ENCODE measurements at regions not wholly inside any gene's neighbourhood (a gene's known extent, or its start where the extent isn't known, plus 50 kb on each side); places are given as distances from the start of the nearest gene placed in this dataset.

DNA sequence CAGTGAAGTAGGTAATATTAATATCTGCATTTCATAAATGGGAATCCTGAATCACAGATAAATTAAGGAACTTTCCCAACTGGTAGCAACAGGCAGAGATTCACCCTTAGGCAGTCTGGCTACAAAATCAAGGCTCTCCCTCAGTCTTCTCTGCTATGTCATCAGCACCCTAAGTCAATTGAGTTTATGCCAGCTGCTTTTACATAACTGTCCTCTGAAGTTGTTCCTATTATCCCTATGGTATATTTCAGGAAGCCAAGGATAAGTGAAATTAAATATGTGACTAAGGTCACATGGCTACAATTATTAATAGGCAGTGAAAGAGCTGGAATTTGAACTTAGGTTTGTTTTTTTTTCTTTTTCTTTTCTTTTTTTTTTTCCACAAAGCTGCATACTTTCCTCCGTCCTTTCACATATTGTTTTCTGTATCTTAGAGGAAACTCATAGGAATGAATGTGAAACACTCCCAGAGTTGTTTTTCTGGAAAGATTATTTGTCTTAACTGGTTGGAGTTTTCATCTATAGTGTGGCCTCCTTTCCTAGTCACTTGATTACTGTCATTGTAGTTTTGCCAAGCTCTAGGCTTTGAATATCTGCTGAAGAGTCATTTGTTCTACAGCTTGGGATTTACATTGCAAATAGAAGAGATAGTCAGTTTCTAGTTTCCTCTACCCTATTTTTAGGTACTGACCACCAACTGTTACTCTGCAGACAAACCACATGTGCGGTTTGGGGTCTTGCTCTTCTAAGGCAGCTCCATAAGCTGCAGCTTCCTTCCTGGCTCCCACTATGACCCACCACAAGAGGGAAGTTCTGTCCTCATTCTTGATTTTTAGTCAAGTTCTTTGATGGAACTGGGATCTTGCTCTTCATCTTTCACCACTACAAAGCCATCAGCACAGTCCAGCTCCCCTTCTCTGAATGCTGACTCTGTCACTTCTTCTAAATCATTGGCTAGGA is 338.0 kb upstream of the KIAA1217 start:
- Histone ChIP-seq H3K9me3 (ENCODE audit: insufficient read depth, low read depth, low read length) (no peaks in the 10 kb centered on the region), H2AFZ (ENCODE audit: low read depth, low read length) (no peak overlapping the region), H3K36me3 (ENCODE audit: insufficient read depth, low read length) (no peaks in the 10 kb centered on the region), H3K4me3 (ENCODE audit: insufficient read depth, low read depth, low read length) (no peak overlapping the region), H4K20me1 (ENCODE audit: insufficient read depth, low read length) (no peaks in the 10 kb centered on the region), H3K9ac (ENCODE audit: low read length) (no peak overlapping the region), H3K4me1 (ENCODE audit: insufficient read depth, low read length) (no peaks in the 10 kb centered on the region), H3K27me3 (ENCODE audit: insufficient read depth, low read length) (no peaks in the 10 kb centered on the region), H3K27ac (ENCODE audit: low read depth, low read length) (no peak overlapping the region), H3K79me2 (ENCODE audit: insufficient read depth, low read length) (no peaks in the 10 kb centered on the region), H3K4me2 (ENCODE audit: low read length) (no peak overlapping the region)
- Mint-ChIP-seq H3K4me3 (ENCODE audit: unreplicated experiment) (no peak overlapping the region), H3K9me3 (ENCODE audit: unreplicated experiment) (no peaks in the 10 kb centered on the region), H3K36me3 (ENCODE audit: low read depth, unreplicated experiment) (no peaks in the 10 kb centered on the region), H3K27me3 (ENCODE audit: low read depth, unreplicated experiment) (no peaks in the 10 kb centered on the region), H3K4me1 (ENCODE audit: low read depth, unreplicated experiment) (no peaks in the 10 kb centered on the region), H3K27ac (ENCODE audit: unreplicated experiment) (no peak overlapping the region)
- TF ChIP-seq CTCF (IDR thresholded peaks at IDR 0.05; ENCODE audit: insufficient read depth, low read depth, low read length) (no peak), EZH2 (IDR thresholded peaks at IDR 0.05; ENCODE audit: insufficient read depth, low read length) (no peak)
- no peak for DNase-seq (ENCODE audit: low read depth)
- no peak for FAIRE-seq

- no peak overlapping the region for H3K27ac Mint-ChIP-seq (ENCODE audit: unreplicated experiment)
- H3K4me3 ChIP-seq (ENCODE audit: insufficient read depth, low read depth, low read length), result no peak overlapping the region
- H3K36me3 Mint-ChIP-seq (ENCODE audit: low read depth, unreplicated experiment), result no peaks in the 10 kb centered on the region
- H3K4me3 Mint-ChIP-seq (ENCODE audit: unreplicated experiment), result no peak overlapping the region
- H3K27me3 Mint-ChIP-seq (ENCODE audit: low read depth, unreplicated experiment), result no peaks in the 10 kb centered on the region
- H4K20me1 ChIP-seq (ENCODE audit: insufficient read depth, low read length), result no peaks in the 10 kb centered on the region
- H2AFZ ChIP-seq (ENCODE audit: low read depth, low read length), result no peak overlapping the region
- no peaks in the 10 kb centered on the region for H3K79me2 ChIP-seq (ENCODE audit: insufficient read depth, low read length)
- DNase-seq (ENCODE audit: low read depth) (no peak), FAIRE-seq (no peak)
- H3K4me1 Mint-ChIP-seq (ENCODE audit: low read depth, unreplicated experiment), result no peaks in the 10 kb centered on the region
- no peak overlapping the region for H3K9ac ChIP-seq (ENCODE audit: low read length)
- no peaks in the 10 kb centered on the region for H3K36me3 ChIP-seq (ENCODE audit: insufficient read depth, low read length)
- no peaks in the 10 kb centered on the region for H3K4me1 ChIP-seq (ENCODE audit: insufficient read depth, low read length)
- H3K27me3 ChIP-seq (ENCODE audit: insufficient read depth, low read length), result no peaks in the 10 kb centered on the region
- no peak overlapping the region for H3K4me2 ChIP-seq (ENCODE audit: low read length)
- TF ChIP-seq CTCF (IDR thresholded peaks at IDR 0.05; ENCODE audit: insufficient read depth, low read depth, low read length) (no peak), EZH2 (IDR thresholded peaks at IDR 0.05; ENCODE audit: insufficient read depth, low read length) (no peak)
- no peak overlapping the region for H3K27ac ChIP-seq (ENCODE audit: low read depth, low read length)
- no peaks in the 10 kb centered on the region for H3K9me3 ChIP-seq (ENCODE audit: insufficient read depth, low read depth, low read length)
- no peaks in the 10 kb centered on the region for H3K9me3 Mint-ChIP-seq (ENCODE audit: unreplicated experiment)
These were observed 336.6 kb upstream of the KIAA1217 start for GRCh38 chr10:23872290-23872689.

DNA sequence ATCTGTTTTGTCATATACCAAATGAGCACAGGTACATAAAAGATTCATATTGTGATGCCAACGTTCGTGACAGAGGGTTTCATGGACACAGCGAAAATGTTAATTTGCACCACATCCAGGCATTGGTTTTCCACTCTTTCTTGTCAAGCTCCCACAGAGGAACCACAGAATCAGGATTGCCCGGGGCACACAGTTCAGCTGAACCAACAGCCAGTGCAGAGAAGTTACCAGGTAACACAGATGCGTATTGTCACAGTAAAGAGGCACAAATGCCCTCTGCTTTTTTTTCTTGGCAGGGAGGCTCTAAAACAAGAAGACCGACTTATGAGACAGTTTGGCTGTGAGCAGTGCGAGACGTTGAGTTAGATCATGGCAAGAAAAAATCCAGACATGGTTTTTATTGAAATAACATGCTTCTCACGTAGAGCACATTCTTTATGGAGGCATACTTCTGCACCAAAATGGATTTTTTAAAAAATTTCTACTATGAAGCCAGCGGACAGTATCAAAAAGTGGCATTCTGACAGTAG is 331.1 kb upstream of the KIAA1217 start:
- DNase-seq (ENCODE audit: low read depth) (no peak), FAIRE-seq (no peak)
- no peaks in the 10 kb centered on the region for H3K79me2 ChIP-seq (ENCODE audit: insufficient read depth, low read length)
- H2AFZ ChIP-seq (ENCODE audit: low read depth, low read length), result no peak overlapping the region
- H3K4me3 ChIP-seq (ENCODE audit: insufficient read depth, low read depth, low read length), result no peak overlapping the region
- H3K36me3 ChIP-seq (ENCODE audit: insufficient read depth, low read length), result no peaks in the 10 kb centered on the region
- Mint-ChIP-seq H3K36me3 (ENCODE audit: low read depth, unreplicated experiment) (no peaks in the 10 kb centered on the region), H3K9me3 (ENCODE audit: unreplicated experiment) (no peaks in the 10 kb centered on the region), H3K4me1 (ENCODE audit: low read depth, unreplicated experiment) (no peaks in the 10 kb centered on the region), H3K27ac (ENCODE audit: unreplicated experiment) (no peak overlapping the region), H3K4me3 (ENCODE audit: unreplicated experiment) (no peak overlapping the region), H3K27me3 (ENCODE audit: low read depth, unreplicated experiment) (peaks cover 3% of the 10 kb centered on the region)
- no peaks in the 10 kb centered on the region for H3K27me3 ChIP-seq (ENCODE audit: insufficient read depth, low read length)
- H3K9me3 ChIP-seq (ENCODE audit: insufficient read depth, low read depth, low read length), result no peaks in the 10 kb centered on the region
- no peaks in the 10 kb centered on the region for H3K4me1 ChIP-seq (ENCODE audit: insufficient read depth, low read length)
- no peaks in the 10 kb centered on the region for H4K20me1 ChIP-seq (ENCODE audit: insufficient read depth, low read length)
- H3K4me2 ChIP-seq (ENCODE audit: low read length), result no peak overlapping the region
- no peak for TF ChIP-seq CTCF (IDR thresholded peaks at IDR 0.05; ENCODE audit: insufficient read depth, low read depth, low read length)
- TF ChIP-seq EZH2 (IDR thresholded peaks at IDR 0.05; ENCODE audit: insufficient read depth, low read length), result no peak
- H3K9ac ChIP-seq (ENCODE audit: low read length), result no peak overlapping the region
- no peak overlapping the region for H3K27ac ChIP-seq (ENCODE audit: low read depth, low read length)

All from astrocyte (in vitro differentiated cells and primary cell).